GM18508 (cell line): ENCODE measurements at regions not wholly inside any gene's neighbourhood (a gene's known extent, or its start where the extent isn't known, plus 50 kb on each side); places are given as distances from the start of the nearest gene placed in this dataset.
"Not testable (repeated sequence)": the region's sequence is repeated elsewhere in the genome, so short reads cannot be mapped to it uniquely, and the experiment has no call there.

ENCODE experiments used
- ATAC-seq: cut with Tn5 transposase; IDR thresholded peaks from one replicate; pipeline ENCODE4 v1.9.1; 2021; ENCODE audit warnings: moderate number of reproducible peaks; ENCODE audit not compliant: insufficient read depth, unreplicated experiment

- ATAC-seq: no peak
Observed at GRCh38 chr5:54404568-54404967, 50.9 kb upstream of the HSPB3 start.

DNA sequence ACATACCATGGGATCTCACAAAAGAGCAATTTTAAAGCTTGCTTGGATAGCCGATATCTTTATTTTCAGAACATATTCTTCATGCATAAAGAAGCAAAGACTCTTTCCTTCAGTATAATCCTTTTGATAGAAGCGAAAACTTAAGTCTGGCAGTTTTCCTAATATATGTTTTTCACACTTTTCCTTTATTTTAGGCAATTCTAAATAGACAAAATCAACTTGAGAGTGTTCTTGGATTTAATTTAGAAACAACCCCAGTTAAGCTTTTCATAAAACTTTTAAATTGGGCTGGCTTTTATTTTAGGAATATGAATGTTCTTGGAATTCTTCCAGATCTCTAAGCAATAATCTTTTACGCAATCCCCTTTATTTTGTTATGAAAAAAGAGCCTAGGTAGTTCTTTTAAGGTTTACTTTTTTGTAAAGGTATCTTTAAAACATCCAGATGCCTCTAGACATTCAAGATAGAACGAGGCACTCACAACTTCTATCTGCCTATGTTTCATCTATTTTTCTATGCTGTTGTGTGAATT, 51.5 kb upstream of the HSPB3 start:
- ATAC-seq: no peak

DNA sequence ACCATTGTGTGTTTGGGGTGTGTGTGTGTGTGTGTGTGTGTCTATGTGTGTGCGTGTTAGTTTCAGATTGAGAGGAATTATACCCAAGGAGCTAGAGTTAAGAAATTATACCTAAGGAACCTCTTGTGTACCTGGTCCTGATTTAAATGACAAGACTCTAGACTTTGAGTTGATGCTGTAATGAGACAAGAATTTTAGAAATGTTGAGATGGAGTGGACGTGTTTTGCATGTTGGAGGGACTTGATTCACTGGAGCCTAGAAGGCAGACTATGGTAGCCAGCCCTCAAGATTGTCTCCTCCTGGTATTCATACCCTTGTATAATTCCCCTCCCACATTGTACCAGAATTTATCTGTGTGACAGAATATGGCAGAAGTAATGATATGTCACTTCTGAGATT, 52.4 kb upstream of the HSPB3 start:
- no peak for ATAC-seq

DNA sequence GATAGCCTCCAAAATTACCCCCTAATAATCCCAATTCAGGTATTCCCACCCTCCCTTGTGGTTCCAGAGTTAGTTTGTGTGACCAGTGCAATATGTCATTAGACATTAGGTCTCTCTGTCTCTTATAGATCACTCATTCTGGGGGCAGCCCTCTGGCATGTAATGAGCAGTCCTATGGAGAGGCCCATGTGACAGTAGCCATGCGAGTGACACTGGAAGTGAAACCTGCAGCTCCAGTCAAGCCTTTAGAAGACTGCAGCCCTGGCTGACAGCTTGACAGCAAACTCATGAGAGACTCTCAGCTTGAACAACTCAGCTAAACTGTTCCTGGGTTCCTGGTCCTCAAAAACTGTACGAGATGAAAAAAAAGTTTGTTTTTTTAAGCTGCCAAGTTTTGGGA, 54.0 kb upstream of the HSPB3 start:
- ATAC-seq: peak; percentile 91

- ATAC-seq: no peak
Observed at GRCh38 chr5:54398191-54398590, 57.3 kb upstream of the HSPB3 start.

DNA sequence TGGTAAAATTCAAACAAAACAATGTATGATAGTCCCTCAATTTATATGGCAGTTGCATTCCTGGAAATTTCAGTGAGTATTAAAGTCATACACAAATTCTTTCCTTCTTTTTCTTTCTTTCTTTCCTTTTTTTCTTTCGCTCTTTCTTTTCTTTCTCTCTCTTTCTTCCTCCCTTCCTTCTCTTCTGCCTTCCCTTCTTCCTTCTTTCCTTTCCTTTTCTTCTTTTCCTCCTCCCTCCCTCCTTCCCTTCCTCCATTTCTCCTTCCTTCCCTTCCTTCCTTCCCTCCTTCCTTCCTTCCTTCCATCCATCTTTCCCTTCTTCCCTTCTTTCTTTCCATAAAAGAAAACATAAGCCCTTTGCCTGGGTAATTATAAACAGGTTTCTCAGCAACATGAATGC, 58.1 kb upstream of the HSPB3 start:
- no peak for ATAC-seq

GRCh38 chr5:54393007-54393406, 62.5 kb upstream of the HSPB3 start:
- not testable (repeated sequence) for ATAC-seq

GRCh38 chr5:54390539-54391031, 64.9 kb upstream of the HSPB3 start:
- ATAC-seq: no peak

- ATAC-seq: no peak
Observed at GRCh38 chr5:54390015-54390414, 65.5 kb upstream of the HSPB3 start.

- not testable (repeated sequence) for ATAC-seq
Observed at GRCh38 chr5:54389399-54389798, 66.1 kb upstream of the HSPB3 start.

- ATAC-seq: no peak
Observed at GRCh38 chr5:54388811-54389210, 66.7 kb upstream of the HSPB3 start.

DNA sequence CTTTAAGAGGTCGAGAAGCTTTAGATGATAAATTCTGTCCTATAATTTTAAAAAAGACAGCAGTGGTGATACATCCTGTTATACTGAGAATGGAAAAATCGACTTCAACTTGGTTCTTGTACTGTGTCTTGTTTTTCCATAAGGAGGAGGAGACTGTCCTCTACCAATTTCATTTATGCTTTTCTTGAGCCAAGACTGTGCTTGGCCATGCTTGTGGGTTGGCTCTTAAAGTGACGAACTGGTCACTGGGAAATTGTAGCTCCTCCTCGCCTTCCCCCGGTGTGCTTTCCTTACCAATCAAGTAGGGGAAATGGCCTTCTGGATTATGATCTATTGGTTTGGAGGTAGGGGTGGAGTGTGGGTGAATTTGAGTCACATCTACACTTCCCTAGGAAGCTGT, 67.1 kb upstream of the HSPB3 start:
- no peak for ATAC-seq

- ATAC-seq: no peak
Observed at GRCh38 chr5:54387659-54388232, 67.8 kb upstream of the HSPB3 start.

- ATAC-seq: no peak
Observed at GRCh38 chr5:54387031-54387430, 68.5 kb upstream of the HSPB3 start.

DNA sequence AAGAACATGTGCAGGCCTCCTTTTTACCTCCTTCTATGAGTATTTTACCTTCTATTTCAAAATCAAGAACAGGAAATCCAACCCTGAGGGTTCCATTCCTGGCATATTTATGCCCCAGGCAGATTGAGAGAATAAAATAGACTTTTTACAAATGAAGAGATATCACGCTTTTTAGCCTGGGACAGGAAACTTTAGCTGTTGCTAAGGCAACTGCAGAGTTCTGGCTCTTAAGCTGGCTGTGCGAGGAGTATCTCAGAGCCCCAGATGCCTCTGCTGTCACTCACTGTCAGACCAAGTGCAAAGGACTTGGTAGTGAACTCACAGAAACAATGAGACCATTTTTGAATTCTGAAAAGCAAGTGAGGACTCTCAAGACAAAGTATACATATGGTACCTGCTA, 69.5 kb upstream of the HSPB3 start:
- no peak for ATAC-seq

DNA sequence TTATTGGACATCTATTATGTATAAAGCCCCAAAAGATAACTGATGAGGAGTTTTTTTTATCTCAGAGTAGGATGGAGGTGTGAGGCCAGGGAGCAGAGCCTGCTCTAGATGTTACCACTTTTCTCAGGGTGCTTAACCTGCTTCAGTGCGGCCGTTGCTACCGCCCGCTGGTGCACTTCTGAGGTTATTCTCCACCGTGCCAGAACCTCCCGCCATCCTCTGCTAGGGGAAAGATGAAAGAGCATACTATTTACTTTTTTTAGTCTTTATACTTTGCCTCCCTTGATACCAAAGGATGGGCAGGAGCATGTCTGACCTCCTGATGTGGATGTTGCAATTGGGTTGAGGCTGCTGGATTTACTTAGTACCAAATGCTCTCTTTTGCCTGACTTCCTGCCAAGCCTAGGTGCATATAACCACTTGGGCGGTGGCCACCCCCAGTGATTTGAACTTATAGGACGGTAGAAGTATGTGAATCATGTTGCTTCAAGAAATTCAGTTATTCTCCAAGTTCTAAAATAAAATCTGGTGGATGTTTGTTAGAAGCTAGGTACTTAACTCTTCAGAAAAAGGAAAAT, 71.1 kb upstream of the HSPB3 start:
- ATAC-seq: no peak

DNA sequence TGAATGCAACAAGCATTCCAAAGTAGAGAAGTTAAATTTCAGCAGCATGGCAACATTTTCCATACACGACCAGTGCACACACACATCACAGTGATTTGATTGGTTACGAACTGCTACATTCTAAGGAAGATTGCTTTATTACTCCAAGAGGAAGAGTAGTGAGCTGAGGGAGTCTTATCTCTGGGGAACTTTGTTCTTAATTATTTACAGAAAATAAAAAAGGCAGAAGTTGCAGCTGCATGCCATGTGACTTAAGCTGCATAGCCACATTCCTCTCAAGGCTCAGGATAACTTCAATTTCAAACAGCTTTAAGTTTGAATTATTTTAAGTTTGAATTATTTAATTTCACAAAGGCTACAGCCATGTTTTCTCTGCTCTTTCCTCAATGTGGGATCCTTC, 71.6 kb upstream of the HSPB3 start:
- ATAC-seq: no peak

GRCh38 chr5:54383225-54383901, 72.1 kb upstream of the HSPB3 start:
- no peak for ATAC-seq

- ATAC-seq: not testable (repeated sequence)
Observed at GRCh38 chr5:54381319-54381718, 70.9 kb upstream of the ARL15 start.

- ATAC-seq: no peak
Observed at GRCh38 chr5:54379590-54379989, 69.2 kb upstream of the ARL15 start.

- ATAC-seq: no peak
Observed at GRCh38 chr5:54378707-54379106, 68.3 kb upstream of the ARL15 start.

GRCh38 chr5:54377339-54377738, 67.0 kb upstream of the ARL15 start:
- ATAC-seq: not testable (repeated sequence)
